ENCODE measurements at regions not wholly inside any gene's neighbourhood (a gene's known extent, or its start where the extent isn't known, plus 50 kb on each side); places are given as distances from the start of the nearest gene placed in this dataset.

DNA sequence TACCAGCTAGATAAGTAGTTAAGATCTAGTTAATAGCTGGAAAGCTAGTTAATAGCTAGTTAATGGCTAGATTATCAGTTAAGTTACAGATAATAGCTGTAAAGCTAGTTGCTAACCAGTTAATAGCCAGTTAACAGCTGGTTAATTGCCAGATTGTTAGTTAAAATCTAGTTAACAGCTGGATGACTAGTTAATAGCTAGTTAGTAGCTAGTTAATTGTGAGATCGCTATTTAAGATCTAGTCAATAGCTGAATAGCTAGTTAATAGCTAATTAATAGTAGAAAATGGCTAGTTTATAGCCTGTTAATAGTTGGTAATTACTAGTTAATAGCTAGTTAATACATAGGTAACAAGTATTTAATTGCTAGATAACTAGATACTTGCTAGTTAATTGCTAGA lies 630.5 kb upstream of the CT83 start:
- no peak for DNase-seq (ENCODE audit: low spot score)
- Histone ChIP-seq H3K4me3 (ENCODE audit: low read depth in 1 of 3, low read length in 3 of 3) (no peak overlapping the region), H3K36me3 (ENCODE audit: control insufficient read depth in 4 of 4, insufficient read depth in 3 of 4, low read depth in 1 of 4, low read length in 3 of 4) (no peaks in the 10 kb centered on the region), H3K4me1 (ENCODE audit: control insufficient read depth in 4 of 4, insufficient read depth in 4 of 4, low read length in 3 of 4) (no peaks in the 10 kb centered on the region), H3K27ac (ENCODE audit: low read depth in 1 of 2, low read length in 2 of 2) (no peak overlapping the region), H3K9ac (ENCODE audit: low read depth in 1 of 2, low read length in 2 of 2) (no peak overlapping the region), H3K27me3 (ENCODE audit: control insufficient read depth in 4 of 4, insufficient read depth in 4 of 4, low read length in 3 of 4) (no peaks in the 10 kb centered on the region), H3K9me3 (ENCODE audit: control insufficient read depth in 4 of 4, low read length in 3 of 4) (peaks cover 0 to 4% (median 0%) of the 10 kb centered on the region in 4 donors)
- 95% methylated on average over 1 of the region's 1 CpG for WGBS
- TF ChIP-seq, protein P1, sequence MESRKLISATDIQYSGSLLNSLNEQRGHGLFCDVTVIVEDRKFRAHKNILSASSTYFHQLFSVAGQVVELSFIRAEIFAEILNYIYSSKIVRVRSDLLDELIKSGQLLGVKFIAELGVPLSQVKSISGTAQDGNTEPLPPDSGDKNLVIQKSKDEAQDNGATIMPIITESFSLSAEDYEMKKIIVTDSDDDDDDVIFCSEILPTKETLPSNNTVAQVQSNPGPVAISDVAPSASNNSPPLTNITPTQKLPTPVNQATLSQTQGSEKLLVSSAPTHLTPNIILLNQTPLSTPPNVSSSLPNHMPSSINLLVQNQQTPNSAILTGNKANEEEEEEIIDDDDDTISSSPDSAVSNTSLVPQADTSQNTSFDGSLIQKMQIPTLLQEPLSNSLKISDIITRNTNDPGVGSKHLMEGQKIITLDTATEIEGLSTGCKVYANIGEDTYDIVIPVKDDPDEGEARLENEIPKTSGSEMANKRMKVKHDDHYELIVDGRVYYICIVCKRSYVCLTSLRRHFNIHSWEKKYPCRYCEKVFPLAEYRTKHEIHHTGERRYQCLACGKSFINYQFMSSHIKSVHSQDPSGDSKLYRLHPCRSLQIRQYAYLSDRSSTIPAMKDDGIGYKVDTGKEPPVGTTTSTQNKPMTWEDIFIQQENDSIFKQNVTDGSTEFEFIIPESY (IDR thresholded peaks at IDR 0.05) = no peak
- TF ChIP-seq RXRA (IDR thresholded peaks at IDR 0.05) (no peak), JUND (IDR thresholded peaks at IDR 0.05) (no peak), NR2F2 (IDR thresholded peaks at IDR 0.05) (no peak), FOXA1 (IDR thresholded peaks at IDR 0.05) (no peak), FOXA2 (IDR thresholded peaks at IDR 0.05) (no peak), EGR1 (IDR thresholded peaks at IDR 0.05; ENCODE audit: low read depth in 2 of 2) (no peak), SP1 (IDR thresholded peaks at IDR 0.05) (no peak), RAD21 (IDR thresholded peaks at IDR 0.05) (no peak)
- TF ChIP-seq, protein P2, sequence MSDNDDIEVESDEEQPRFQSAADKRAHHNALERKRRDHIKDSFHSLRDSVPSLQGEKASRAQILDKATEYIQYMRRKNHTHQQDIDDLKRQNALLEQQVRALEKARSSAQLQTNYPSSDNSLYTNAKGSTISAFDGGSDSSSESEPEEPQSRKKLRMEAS (IDR thresholded peaks at IDR 0.05) = no peak
- TF ChIP-seq, protein P3, sequence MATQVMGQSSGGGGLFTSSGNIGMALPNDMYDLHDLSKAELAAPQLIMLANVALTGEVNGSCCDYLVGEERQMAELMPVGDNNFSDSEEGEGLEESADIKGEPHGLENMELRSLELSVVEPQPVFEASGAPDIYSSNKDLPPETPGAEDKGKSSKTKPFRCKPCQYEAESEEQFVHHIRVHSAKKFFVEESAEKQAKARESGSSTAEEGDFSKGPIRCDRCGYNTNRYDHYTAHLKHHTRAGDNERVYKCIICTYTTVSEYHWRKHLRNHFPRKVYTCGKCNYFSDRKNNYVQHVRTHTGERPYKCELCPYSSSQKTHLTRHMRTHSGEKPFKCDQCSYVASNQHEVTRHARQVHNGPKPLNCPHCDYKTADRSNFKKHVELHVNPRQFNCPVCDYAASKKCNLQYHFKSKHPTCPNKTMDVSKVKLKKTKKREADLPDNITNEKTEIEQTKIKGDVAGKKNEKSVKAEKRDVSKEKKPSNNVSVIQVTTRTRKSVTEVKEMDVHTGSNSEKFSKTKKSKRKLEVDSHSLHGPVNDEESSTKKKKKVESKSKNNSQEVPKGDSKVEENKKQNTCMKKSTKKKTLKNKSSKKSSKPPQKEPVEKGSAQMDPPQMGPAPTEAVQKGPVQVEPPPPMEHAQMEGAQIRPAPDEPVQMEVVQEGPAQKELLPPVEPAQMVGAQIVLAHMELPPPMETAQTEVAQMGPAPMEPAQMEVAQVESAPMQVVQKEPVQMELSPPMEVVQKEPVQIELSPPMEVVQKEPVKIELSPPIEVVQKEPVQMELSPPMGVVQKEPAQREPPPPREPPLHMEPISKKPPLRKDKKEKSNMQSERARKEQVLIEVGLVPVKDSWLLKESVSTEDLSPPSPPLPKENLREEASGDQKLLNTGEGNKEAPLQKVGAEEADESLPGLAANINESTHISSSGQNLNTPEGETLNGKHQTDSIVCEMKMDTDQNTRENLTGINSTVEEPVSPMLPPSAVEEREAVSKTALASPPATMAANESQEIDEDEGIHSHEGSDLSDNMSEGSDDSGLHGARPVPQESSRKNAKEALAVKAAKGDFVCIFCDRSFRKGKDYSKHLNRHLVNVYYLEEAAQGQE (IDR thresholded peaks at IDR 0.05) = no peak

DNA sequence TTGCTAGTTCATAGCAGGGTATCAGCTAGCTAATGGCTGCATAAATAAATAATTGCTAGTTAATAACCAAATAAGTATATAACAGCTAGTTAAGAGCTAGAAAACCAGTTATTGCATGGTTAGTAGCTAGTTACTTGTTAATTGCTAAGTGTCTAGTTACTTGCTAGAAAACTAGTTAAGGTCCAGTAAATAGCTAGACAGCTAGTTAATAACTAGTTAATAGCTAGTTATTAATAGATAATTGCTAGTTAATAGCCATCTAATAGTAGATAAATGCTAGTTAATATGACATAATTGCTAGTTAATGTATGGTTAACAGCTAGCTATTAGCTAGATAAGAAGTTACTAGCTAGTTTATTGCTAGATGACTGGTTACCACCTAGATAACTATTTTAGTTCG lies 629.9 kb upstream of the CT83 start:
- Histone ChIP-seq H3K27me3 (ENCODE audit: control insufficient read depth in 4 of 4, insufficient read depth in 4 of 4, low read length in 3 of 4) (no peaks in the 10 kb centered on the region), H3K27ac (ENCODE audit: low read depth in 1 of 2, low read length in 2 of 2) (no peak overlapping the region), H3K9me3 (ENCODE audit: control insufficient read depth in 4 of 4, low read length in 3 of 4) (peaks cover 0 to 4% (median 0%) of the 10 kb centered on the region in 4 donors), H3K9ac (ENCODE audit: low read depth in 1 of 2, low read length in 2 of 2) (no peak overlapping the region), H3K4me3 (ENCODE audit: low read depth in 1 of 3, low read length in 3 of 3) (no peak overlapping the region), H3K36me3 (ENCODE audit: control insufficient read depth in 4 of 4, insufficient read depth in 3 of 4, low read depth in 1 of 4, low read length in 3 of 4) (no peaks in the 10 kb centered on the region), H3K4me1 (ENCODE audit: control insufficient read depth in 4 of 4, insufficient read depth in 4 of 4, low read length in 3 of 4) (no peaks in the 10 kb centered on the region)
- DNase-seq (ENCODE audit: low spot score) = no peak
- 91% methylated on average over 1 of the region's 1 CpG for WGBS
- TF ChIP-seq RAD21 (IDR thresholded peaks at IDR 0.05) (no peak), FOXA1 (IDR thresholded peaks at IDR 0.05) (no peak), EGR1 (IDR thresholded peaks at IDR 0.05; ENCODE audit: low read depth in 2 of 2) (no peak), GABPA (IDR thresholded peaks at IDR 0.05 in 1 of 2, conservative IDR thresholded peaks at IDR 0.05 in 1 of 2) (no peak), HNF4G (IDR thresholded peaks at IDR 0.05) (no peak), YY1 (IDR thresholded peaks at IDR 0.05) (no peak), NR2F2 (IDR thresholded peaks at IDR 0.05) (no peak), JUND (IDR thresholded peaks at IDR 0.05) (no peak), SP1 (IDR thresholded peaks at IDR 0.05) (no peak)
- TF ChIP-seq, protein P2 (IDR thresholded peaks at IDR 0.05) = no peak
- TF ChIP-seq, protein P1 (IDR thresholded peaks at IDR 0.05) = no peak
- TF ChIP-seq, protein P3 (IDR thresholded peaks at IDR 0.05) = no peak
- TF ChIP-seq, protein P4, sequence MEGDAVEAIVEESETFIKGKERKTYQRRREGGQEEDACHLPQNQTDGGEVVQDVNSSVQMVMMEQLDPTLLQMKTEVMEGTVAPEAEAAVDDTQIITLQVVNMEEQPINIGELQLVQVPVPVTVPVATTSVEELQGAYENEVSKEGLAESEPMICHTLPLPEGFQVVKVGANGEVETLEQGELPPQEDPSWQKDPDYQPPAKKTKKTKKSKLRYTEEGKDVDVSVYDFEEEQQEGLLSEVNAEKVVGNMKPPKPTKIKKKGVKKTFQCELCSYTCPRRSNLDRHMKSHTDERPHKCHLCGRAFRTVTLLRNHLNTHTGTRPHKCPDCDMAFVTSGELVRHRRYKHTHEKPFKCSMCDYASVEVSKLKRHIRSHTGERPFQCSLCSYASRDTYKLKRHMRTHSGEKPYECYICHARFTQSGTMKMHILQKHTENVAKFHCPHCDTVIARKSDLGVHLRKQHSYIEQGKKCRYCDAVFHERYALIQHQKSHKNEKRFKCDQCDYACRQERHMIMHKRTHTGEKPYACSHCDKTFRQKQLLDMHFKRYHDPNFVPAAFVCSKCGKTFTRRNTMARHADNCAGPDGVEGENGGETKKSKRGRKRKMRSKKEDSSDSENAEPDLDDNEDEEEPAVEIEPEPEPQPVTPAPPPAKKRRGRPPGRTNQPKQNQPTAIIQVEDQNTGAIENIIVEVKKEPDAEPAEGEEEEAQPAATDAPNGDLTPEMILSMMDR (IDR thresholded peaks at IDR 0.05; ENCODE audit: low read depth, low read length, missing input control) = no peak
